SK-N-SH treated with all-trans-retinoic acid at 6 μM for 48 hours (cell line): ENCODE measurements at regions not wholly inside any gene's neighbourhood (a gene's known extent, or its start where the extent isn't known, plus 50 kb on each side); places are given as distances from the start of the nearest gene placed in this dataset.

Source experiments
- ARNTL ChIP-seq: fragments of 450-650 bp; formaldehyde crosslinking; IDR thresholded peaks from 2 replicates; pipeline ENCODE4 v1.5.0; 2020; ENCODE audit warnings: low read depth, mild to moderate bottlenecking, moderate library complexity, borderline replicate concordance
- BACH2 ChIP-seq: fragments of 250-450 bp; sonication (Bioruptor Pico); IDR thresholded peaks from 2 replicates; pipeline ENCODE4 v1.9.0; 2021; ENCODE audit warnings: mild to moderate bottlenecking, borderline replicate concordance
- CSDC2 ChIP-seq: fragments of 250-450 bp; sonication (Bioruptor Pico); IDR thresholded peaks from 2 replicates; pipeline ENCODE4 v1.5.0; 2020; ENCODE audit warnings: mild to moderate bottlenecking, moderate library complexity
- ISL1 ChIP-seq: fragments of 250-450 bp; sonication (Bioruptor Pico); IDR thresholded peaks from 2 replicates; pipeline ENCODE4 v2.1.2; 2022; ENCODE audit warnings: mild to moderate bottlenecking, moderate library complexity
- PATZ1 ChIP-seq: fragments of 250-450 bp; sonication (Bioruptor Pico); IDR thresholded peaks from 2 replicates; pipeline ENCODE4 v1.8.0; 2020; ENCODE audit warnings: mild to moderate bottlenecking, moderate library complexity, borderline replicate concordance
- PPARA ChIP-seq: fragments of 250-450 bp; sonication (Bioruptor Pico); IDR thresholded peaks from 2 replicates; pipeline ENCODE4 v1.5.0; 2020; ENCODE audit warnings: mild to moderate bottlenecking, borderline replicate concordance
- SNAI2 ChIP-seq: fragments of 250-450 bp; sonication (Bioruptor Pico); IDR thresholded peaks from 2 replicates; pipeline ENCODE4 v1.5.0; 2020; ENCODE audit warnings: mild to moderate bottlenecking, moderate library complexity
- TOX ChIP-seq: fragments of 250-450 bp; sonication (Bioruptor Pico); IDR thresholded peaks from 2 replicates; pipeline ENCODE4 v1.8.0; 2021; ENCODE audit warnings: mild to moderate bottlenecking, moderate library complexity, borderline replicate concordance
- ZC3H10 ChIP-seq: fragments of 250-450 bp; sonication (Bioruptor Pico); IDR thresholded peaks from 2 replicates; pipeline ENCODE4 v1.5.1; 2021; ENCODE audit warnings: mild to moderate bottlenecking, moderate library complexity
- ZFP3 ChIP-seq: fragments of 250-450 bp; sonication (Bioruptor Pico); IDR thresholded peaks from 2 replicates; pipeline ENCODE4 v1.5.0; 2020; ENCODE audit warnings: mild to moderate bottlenecking, moderate library complexity
- ZNF565 ChIP-seq: fragments of 450-650 bp; formaldehyde crosslinking; conservative IDR thresholded peaks from 2 replicates; pipeline ENCODE4 v1.5.0; 2020; ENCODE audit warnings: low read depth, mild to moderate bottlenecking, moderate library complexity
- TF ChIP-seq, protein P1 (sequence below): fragments of 250-450 bp; sonication (Bioruptor Pico); IDR thresholded peaks from 2 replicates; pipeline ENCODE4 v1.8.0; 2021; ENCODE audit warnings: low read depth, mild to moderate bottlenecking, moderate library complexity, borderline replicate concordance
- TF ChIP-seq, protein P2 (sequence below): fragments of 250-450 bp; sonication (Bioruptor Pico); IDR thresholded peaks from 2 replicates; pipeline ENCODE4 v1.5.1; 2020; ENCODE audit warnings: low read depth, mild to moderate bottlenecking, moderate library complexity

- TF ChIP-seq PATZ1 (CRISPR knock-in tag): no peak
- no peak for TF ChIP-seq CSDC2 (CRISPR knock-in tag)
- TF ChIP-seq ZC3H10: no peak
- no peak for TF ChIP-seq ZFP3 (CRISPR knock-in tag)
- no peak for TF ChIP-seq TOX (CRISPR knock-in tag)
- TF ChIP-seq, protein P1, sequence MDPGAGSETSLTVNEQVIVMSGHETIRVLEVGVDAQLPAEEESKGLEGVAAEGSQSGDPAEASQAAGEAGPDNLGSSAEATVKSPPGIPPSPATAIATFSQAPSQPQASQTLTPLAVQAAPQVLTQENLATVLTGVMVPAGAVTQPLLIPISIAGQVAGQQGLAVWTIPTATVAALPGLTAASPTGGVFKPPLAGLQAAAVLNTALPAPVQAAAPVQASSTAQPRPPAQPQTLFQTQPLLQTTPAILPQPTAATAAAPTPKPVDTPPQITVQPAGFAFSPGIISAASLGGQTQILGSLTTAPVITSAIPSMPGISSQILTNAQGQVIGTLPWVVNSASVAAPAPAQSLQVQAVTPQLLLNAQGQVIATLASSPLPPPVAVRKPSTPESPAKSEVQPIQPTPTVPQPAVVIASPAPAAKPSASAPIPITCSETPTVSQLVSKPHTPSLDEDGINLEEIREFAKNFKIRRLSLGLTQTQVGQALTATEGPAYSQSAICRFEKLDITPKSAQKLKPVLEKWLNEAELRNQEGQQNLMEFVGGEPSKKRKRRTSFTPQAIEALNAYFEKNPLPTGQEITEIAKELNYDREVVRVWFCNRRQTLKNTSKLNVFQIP (CRISPR knock-in tag): no peak
- TF ChIP-seq, protein P2, sequence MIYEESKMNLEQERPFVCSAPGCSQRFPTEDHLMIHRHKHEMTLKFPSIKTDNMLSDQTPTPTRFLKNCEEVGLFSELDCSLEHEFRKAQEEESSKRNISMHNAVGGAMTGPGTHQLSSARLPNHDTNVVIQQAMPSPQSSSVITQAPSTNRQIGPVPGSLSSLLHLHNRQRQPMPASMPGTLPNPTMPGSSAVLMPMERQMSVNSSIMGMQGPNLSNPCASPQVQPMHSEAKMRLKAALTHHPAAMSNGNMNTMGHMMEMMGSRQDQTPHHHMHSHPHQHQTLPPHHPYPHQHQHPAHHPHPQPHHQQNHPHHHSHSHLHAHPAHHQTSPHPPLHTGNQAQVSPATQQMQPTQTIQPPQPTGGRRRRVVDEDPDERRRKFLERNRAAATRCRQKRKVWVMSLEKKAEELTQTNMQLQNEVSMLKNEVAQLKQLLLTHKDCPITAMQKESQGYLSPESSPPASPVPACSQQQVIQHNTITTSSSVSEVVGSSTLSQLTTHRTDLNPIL (CRISPR knock-in tag): no peak
- no peak for TF ChIP-seq ZNF565 (CRISPR knock-in tag)
- no peak for TF ChIP-seq ISL1 (CRISPR knock-in tag)
- no peak for TF ChIP-seq SNAI2 (CRISPR knock-in tag)
- no peak for TF ChIP-seq BACH2 (CRISPR knock-in tag)
- TF ChIP-seq ARNTL (CRISPR knock-in tag): no peak
- no peak for TF ChIP-seq PPARA (CRISPR knock-in tag)
Measured at GRCh38 chr2:118387509-118387908, 299.2 kb downstream of the INSIG2 start.
